Esophagus squamous epithelium (tissue), 5 donors: ENCODE measurements at regions not wholly inside any gene's neighbourhood (a gene's known extent, or its start where the extent isn't known, plus 50 kb on each side); places are given as distances from the start of the nearest gene placed in this dataset.

ENCODE experiments used
- DNase-seq: peaks from one replicate; lab custom pipeline; 2025; lab: John Stamatoyannopoulos, UW
- H3K27ac ChIP-seq, 4 donors: fragments of 200-600 bp; sonication (generic); one replicate each; pipeline ENCODE4 v1.5.1; 2016 to 2019; ENCODE audit warnings: mild to moderate bottlenecking in 1 of 4
- H3K27me3 ChIP-seq, 4 donors: fragments of 200-600 bp; sonication (generic); 1 replicate in 3 of 4; 2 replicates in 1 of 4; pipeline versions ENCODE4 v1.5.1 to v1.6.0; 2017 to 2021; ENCODE audit warnings: antibody characterized with exemption in 1 of 4
- H3K36me3 ChIP-seq, 3 donors: fragments of 200-600 bp; sonication (generic); one replicate each; pipeline ENCODE4 v1.5.1; 2016 to 2019
- H3K4me1 ChIP-seq, 3 donors: fragments of 200-600 bp; sonication (generic); one replicate each; pipeline ENCODE4 v1.5.1; 2017 to 2019
- H3K4me3 ChIP-seq, 4 donors: fragments of 200-600 bp; sonication (generic); 1 replicate in 3 of 4; 2 replicates in 1 of 4; pipeline ENCODE4 v1.5.1; 2016 to 2019; ENCODE audit warnings: mild to moderate bottlenecking in 2 of 4, moderate library complexity in 1 of 4
- H3K9me3 ChIP-seq, 3 donors: fragments of 200-600 bp; sonication (generic); one replicate each; pipeline ENCODE4 v1.5.1; 2016 to 2019
- POLR2A ChIP-seq, 4 donors: fragments of 450-650 bp; IDR thresholded peaks; one replicate each; pipeline ENCODE4 v1.6.1; 2017; ENCODE audit warnings: antibody characterized with exemption in 4 of 4, mild to moderate bottlenecking in 4 of 4, moderate library complexity in 3 of 4
- WGBS, 2 donors: methylation state at CpG; one replicate each; pipeline ENCODE4 v1.1.5; 2018; 5-methylcytosine and 5-hydroxymethylcytosine counted together
- intact Hi-C: fragments of 100-400 bp; cut with DNase I; formaldehyde crosslinking; loops from one replicate; pipeline ENCODE4 v1.15.0; 2022
- TF ChIP-seq, protein P1 (sequence below), 6 experiments: fragments of 450-650 bp in 4 of 6; fragments of 200-600 bp in 2 of 6; sonication (generic) in 2 of 6; IDR thresholded peaks; one replicate each; pipeline ENCODE4 v1.5.1; 2016 to 2019; ENCODE audit warnings: antibody characterized with exemption in 6 of 6, mild to moderate bottlenecking in 4 of 6, moderate library complexity in 4 of 6
- donor health status: DM: yes; HTN: yes; CAD: no.

GRCh38 chr5:87831499-87831898, 418.8 kb upstream of the CCNH start:
- Histone ChIP-seq H3K4me1 (no peaks in the 10 kb centered on the region), H3K27me3 (no peaks in the 10 kb centered on the region), H3K9me3 (peaks cover 0 to 18% (median 0%) of the 10 kb centered on the region in 3 donors), H3K4me3 (no peak overlapping the region), H3K36me3 (no peaks in the 10 kb centered on the region), H3K27ac (no peak overlapping the region)
- no peak for DNase-seq
- intact Hi-C loops: no loop called here
- TF ChIP-seq POLR2A (IDR thresholded peaks at IDR 0.05): no peak
- TF ChIP-seq, protein P1, sequence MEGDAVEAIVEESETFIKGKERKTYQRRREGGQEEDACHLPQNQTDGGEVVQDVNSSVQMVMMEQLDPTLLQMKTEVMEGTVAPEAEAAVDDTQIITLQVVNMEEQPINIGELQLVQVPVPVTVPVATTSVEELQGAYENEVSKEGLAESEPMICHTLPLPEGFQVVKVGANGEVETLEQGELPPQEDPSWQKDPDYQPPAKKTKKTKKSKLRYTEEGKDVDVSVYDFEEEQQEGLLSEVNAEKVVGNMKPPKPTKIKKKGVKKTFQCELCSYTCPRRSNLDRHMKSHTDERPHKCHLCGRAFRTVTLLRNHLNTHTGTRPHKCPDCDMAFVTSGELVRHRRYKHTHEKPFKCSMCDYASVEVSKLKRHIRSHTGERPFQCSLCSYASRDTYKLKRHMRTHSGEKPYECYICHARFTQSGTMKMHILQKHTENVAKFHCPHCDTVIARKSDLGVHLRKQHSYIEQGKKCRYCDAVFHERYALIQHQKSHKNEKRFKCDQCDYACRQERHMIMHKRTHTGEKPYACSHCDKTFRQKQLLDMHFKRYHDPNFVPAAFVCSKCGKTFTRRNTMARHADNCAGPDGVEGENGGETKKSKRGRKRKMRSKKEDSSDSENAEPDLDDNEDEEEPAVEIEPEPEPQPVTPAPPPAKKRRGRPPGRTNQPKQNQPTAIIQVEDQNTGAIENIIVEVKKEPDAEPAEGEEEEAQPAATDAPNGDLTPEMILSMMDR (IDR thresholded peaks at IDR 0.05): no peak
- WGBS, 2 donors: 53 to 64% methylated on average over 2 of the region's 2 CpGs

DNA sequence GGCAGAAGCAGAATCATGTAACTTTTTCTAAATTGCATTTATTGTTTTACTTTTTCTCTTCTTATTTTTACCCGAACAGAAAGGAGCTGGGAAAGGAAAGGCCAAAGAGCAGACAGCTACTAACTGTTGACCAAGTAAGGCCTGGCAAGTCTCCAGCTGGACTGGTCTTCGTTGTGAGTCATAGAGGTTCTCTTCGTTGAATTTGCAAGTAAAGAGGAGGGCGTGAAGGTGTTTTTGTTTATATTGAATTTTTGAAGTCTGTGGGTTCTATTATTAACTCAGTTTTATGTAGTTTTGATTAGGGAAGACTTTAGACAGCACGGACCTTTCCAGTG, 416.5 kb upstream of the CCNH start:
- WGBS, 2 donors: 36 to 48% methylated on average over 5 of the region's 5 CpGs
- intact Hi-C loops: no loop called here
- Histone ChIP-seq H3K27me3 (no peaks in the 10 kb centered on the region), H3K36me3 (no peaks in the 10 kb centered on the region), H3K27ac (no peak overlapping the region), H3K9me3 (peaks cover 0 to 18% (median 0%) of the 10 kb centered on the region in 3 donors), H3K4me1 (no peaks in the 10 kb centered on the region), H3K4me3 (no peak overlapping the region)
- TF ChIP-seq, protein P1 (IDR thresholded peaks at IDR 0.05): no peak
- no peak for TF ChIP-seq POLR2A (IDR thresholded peaks at IDR 0.05)
- DNase-seq: no peak

GRCh38 chr5:87828545-87829216, 416.0 kb upstream of the CCNH start:
- intact Hi-C loops: no loop called here
- 59% methylated on average over 2 of the region's 2 CpGs for WGBS, 2 donors
- H3K27me3 ChIP-seq: no peaks in the 10 kb centered on the region
- TF ChIP-seq POLR2A (IDR thresholded peaks at IDR 0.05): no peak
- TF ChIP-seq, protein P1 (IDR thresholded peaks at IDR 0.05): no peak
- no peaks in the 10 kb centered on the region for H3K4me1 ChIP-seq
- peaks cover 0 to 18% (median 0%) of the 10 kb centered on the region in 3 donors for H3K9me3 ChIP-seq
- DNase-seq: no peak
- no peaks in the 10 kb centered on the region for H3K36me3 ChIP-seq
- H3K27ac ChIP-seq: no peak overlapping the region
- H3K4me3 ChIP-seq: no peak overlapping the region

- no peak overlapping the region for H3K4me3 ChIP-seq
- H3K4me1 ChIP-seq: no peaks in the 10 kb centered on the region
- intact Hi-C loops: no loop called here
- no peak for TF ChIP-seq POLR2A (IDR thresholded peaks at IDR 0.05)
- TF ChIP-seq, protein P1 (IDR thresholded peaks at IDR 0.05): no peak
- H3K27ac ChIP-seq: no peak overlapping the region
- H3K9me3 ChIP-seq: peaks cover 0 to 16% (median 0%) of the 10 kb centered on the region in 3 donors
- no peak for DNase-seq
- H3K36me3 ChIP-seq: no peaks in the 10 kb centered on the region
- no peaks in the 10 kb centered on the region for H3K27me3 ChIP-seq
- WGBS, 2 donors: 81 to 88% methylated on average over 8 of the region's 8 CpGs
These were observed 414.8 kb upstream of the CCNH start for GRCh38 chr5:87827539-87827938.

GRCh38 chr5:87826507-87826906, 413.8 kb upstream of the CCNH start:
- Histone ChIP-seq H3K4me1 (no peaks in the 10 kb centered on the region), H3K9me3 (peaks cover 0 to 5% (median 0%) of the 10 kb centered on the region in 3 donors), H3K27ac (no peak overlapping the region), H3K4me3 (no peak overlapping the region), H3K27me3 (no peaks in the 10 kb centered on the region), H3K36me3 (no peaks in the 10 kb centered on the region)
- 65 to 68% methylated on average over 3 of the region's 3 CpGs for WGBS, 2 donors
- intact Hi-C loops: no loop called here
- DNase-seq: no peak
- TF ChIP-seq, protein P1 (IDR thresholded peaks at IDR 0.05): no peak
- TF ChIP-seq POLR2A (IDR thresholded peaks at IDR 0.05): no peak
